ENCODE measurements at regions not wholly inside any gene's neighbourhood (a gene's known extent, or its start where the extent isn't known, plus 50 kb on each side); places are given as distances from the start of the nearest gene placed in this dataset.
A peak's percentile ranks its signal among the peaks of the same experiment; 100 is the strongest.

DNA sequence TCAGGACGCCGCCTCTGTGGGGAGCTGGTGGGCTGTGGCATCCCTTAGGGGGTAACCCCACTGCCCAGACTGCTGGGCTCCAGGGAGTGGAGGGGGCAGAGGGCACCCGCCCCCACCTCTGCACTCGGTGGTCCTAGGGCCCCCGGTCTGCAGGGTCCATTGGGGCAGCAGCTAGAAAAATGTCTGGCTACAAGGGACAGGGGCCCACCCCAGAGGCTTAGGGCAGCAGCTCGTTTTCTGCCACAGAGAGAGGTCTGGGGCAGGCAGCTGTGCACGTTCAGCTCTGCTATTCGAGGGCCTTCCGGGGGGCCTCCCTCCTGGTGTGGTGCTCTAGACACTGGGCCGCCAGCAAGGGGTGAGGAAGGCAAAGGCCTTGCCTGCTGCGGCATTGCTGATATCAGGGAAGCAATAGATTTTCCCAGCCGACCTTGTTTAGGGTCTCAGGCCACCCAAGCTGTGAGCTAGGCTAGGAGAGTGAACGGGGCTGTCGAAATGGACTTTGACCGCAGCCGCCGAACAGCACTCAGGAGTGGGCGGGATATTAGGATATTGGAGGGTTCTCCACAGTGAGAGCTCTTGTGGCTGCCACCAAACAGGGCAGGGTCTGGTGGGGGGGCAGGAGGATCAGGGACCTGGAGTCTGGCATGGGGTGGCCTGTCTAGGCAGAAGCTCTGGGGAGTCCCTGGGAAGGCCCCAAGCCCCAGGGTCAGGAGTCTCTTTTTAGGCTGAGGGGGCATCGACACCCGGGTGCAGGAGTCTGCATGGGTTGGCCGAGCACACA lies 61.4 kb upstream of the KLF13 start (continued):
- peak; percentile 87 for TF ChIP-seq ZNF687 (IDR thresholded peaks at IDR 0.05)
- no peak for TF ChIP-seq BCL3 (IDR thresholded peaks at IDR 0.05; ENCODE audit: borderline replicate concordance, insufficient read depth, low read depth, low read length, poor library complexity, severe bottlenecking)
- TF ChIP-seq CHD1 (IDR thresholded peaks at IDR 0.05; ENCODE audit: low read depth, low read length), result no peak
- peak; percentile 44 for TF ChIP-seq IKZF1 (conservative IDR thresholded peaks at IDR 0.05)
- TF ChIP-seq NBN (IDR thresholded peaks at IDR 0.05), result 0 out of 2 replicates have a peak, but pooled peaks have one; percentile 7
